Lower lobe of right lung (tissue), 2 donors: ENCODE measurements at regions not wholly inside any gene's neighbourhood (a gene's known extent, or its start where the extent isn't known, plus 50 kb on each side); places are given as distances from the start of the nearest gene placed in this dataset.

Experiments
- ATAC-seq, 2 donors: fragments of 200-7000 bp; cut with Tn5 transposase; one replicate each; pipeline ENCODE4 v1.9.1; 2020 to 2022; ENCODE audit warnings: mild to moderate bottlenecking in 2 of 2, moderate library complexity in 2 of 2
- DNase-seq: peaks from one replicate; pipeline ENCODE4 v3.0.0-alpha.2; 2020
- H3K27ac ChIP-seq: fragments of 200-600 bp; one replicate; pipeline ENCODE4 v1.8.0; 2022
- H3K27me3 ChIP-seq: fragments of 200-600 bp; one replicate; pipeline ENCODE4 v1.8.0; 2022; ENCODE audit warnings: low read depth
- H3K36me3 ChIP-seq: fragments of 200-600 bp; one replicate; pipeline ENCODE4 v1.8.0; 2022; ENCODE audit warnings: mild to moderate bottlenecking
- H3K4me1 ChIP-seq: fragments of 200-600 bp; one replicate; pipeline ENCODE4 v1.8.0; 2022
- H3K4me3 ChIP-seq: fragments of 200-600 bp; one replicate; pipeline ENCODE4 v1.8.0; 2022; ENCODE audit warnings: mild to moderate bottlenecking
- H3K9me3 ChIP-seq: fragments of 200-600 bp; one replicate; pipeline ENCODE4 v1.8.0; 2022
- intact Hi-C: fragments of 100-400 bp; cut with DNase I; formaldehyde crosslinking; loops from one replicate; pipeline ENCODE4 v1.11.0; 2022
- TF ChIP-seq, protein P1 (sequence below): fragments of 200-600 bp; IDR thresholded peaks from one replicate; pipeline ENCODE4 v1.8.0; 2022; ENCODE audit warnings: antibody characterized with exemption, mild to moderate bottlenecking
- donor health status: DM: no; HTN: yes; CAD: no; lungs with severe emphysema.

DNA sequence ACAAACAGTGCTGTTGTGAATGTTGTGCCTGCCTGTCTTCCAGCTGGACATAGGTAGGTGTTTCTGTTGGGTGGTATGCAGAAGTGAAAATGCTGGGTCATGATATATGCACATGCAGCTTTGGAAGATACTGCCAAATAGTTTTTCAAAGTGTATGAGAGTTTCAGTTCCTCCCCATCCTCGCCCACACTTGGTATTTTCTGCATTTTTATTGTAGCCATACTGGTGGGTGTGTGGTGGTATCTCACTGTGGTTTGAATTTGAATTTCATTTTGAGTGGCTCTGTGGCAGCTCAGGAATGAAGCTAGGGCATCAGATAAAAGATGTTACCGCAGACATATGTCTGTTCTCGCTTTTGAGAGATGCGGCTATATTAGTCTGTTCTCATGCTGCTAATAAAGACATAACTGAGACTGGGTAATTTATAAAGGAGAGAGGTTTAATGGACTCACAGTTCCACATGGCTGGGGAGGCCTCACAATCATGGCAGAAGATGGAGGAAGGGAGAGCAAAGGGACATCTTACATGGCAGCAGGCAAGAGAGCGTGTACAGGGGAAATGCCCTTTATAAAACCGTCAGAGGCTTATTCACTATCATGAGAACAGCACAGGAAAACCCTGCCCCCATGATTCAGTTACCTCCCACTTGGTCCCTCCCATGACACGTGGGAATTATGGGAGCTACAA lies 183.1 kb downstream of the CAND1 start:
- no peak overlapping the region for H3K27ac ChIP-seq
- DNase-seq (no peak), ATAC-seq (peak; percentile 61 to 65)
- peaks cover 13% of the 10 kb centered on the region for H3K4me1 ChIP-seq
- intact Hi-C loops: no loop called here
- H3K27me3 ChIP-seq: no peaks in the 10 kb centered on the region
- H3K9me3 ChIP-seq: no peaks in the 10 kb centered on the region
- no peak overlapping the region for H3K4me3 ChIP-seq
- TF ChIP-seq, protein P1, sequence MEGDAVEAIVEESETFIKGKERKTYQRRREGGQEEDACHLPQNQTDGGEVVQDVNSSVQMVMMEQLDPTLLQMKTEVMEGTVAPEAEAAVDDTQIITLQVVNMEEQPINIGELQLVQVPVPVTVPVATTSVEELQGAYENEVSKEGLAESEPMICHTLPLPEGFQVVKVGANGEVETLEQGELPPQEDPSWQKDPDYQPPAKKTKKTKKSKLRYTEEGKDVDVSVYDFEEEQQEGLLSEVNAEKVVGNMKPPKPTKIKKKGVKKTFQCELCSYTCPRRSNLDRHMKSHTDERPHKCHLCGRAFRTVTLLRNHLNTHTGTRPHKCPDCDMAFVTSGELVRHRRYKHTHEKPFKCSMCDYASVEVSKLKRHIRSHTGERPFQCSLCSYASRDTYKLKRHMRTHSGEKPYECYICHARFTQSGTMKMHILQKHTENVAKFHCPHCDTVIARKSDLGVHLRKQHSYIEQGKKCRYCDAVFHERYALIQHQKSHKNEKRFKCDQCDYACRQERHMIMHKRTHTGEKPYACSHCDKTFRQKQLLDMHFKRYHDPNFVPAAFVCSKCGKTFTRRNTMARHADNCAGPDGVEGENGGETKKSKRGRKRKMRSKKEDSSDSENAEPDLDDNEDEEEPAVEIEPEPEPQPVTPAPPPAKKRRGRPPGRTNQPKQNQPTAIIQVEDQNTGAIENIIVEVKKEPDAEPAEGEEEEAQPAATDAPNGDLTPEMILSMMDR: no peak
- no peaks in the 10 kb centered on the region for H3K36me3 ChIP-seq

DNA sequence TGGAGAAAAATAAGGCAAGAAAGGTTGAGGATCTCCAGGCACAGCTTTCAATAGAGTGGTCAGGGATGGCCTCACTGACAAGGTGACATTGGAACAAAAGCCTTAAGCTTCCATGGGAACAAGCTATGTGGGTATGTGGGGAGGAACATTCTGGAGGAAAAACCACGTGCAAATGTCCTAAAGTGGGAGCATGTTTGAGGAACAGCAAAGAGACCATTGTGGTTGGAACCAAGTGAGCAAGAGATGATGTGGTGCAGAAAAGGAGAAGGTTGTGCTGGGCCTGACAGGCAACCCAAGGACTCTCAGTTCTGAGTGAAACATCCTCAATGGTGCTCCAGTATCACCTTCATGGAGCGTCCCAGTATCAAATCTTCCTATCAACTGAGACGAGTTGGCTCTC lies 184.0 kb downstream of the CAND1 start:
- H3K4me3 ChIP-seq: no peak overlapping the region
- intact Hi-C loops: no loop called here
- TF ChIP-seq, protein P1: no peak
- DNase-seq: no peak
- no peaks in the 10 kb centered on the region for H3K27me3 ChIP-seq
- no peaks in the 10 kb centered on the region for H3K36me3 ChIP-seq
- H3K27ac ChIP-seq: no peak overlapping the region
- no peak for ATAC-seq
- H3K4me1 ChIP-seq: peaks cover 17% of the 10 kb centered on the region
- no peaks in the 10 kb centered on the region for H3K9me3 ChIP-seq

DNA sequence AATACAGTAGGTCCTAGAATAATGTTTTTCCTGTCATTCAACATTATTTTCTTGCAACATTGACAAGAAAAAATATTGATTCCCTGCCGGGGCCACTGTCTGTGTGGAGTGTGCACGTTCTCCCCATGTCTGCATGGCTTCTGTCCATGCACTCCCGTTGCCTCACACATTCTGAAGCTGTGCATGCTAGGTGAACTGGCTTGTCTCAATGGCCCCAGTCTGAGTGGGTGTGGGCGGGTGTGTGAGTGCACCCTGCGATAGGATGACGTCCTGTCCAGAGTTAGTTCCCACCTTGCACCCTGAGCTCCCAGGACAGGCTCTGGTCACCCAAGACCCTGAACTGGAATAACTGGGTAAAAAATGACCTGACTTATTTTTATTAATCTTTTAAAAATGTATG lies 186.1 kb downstream of the CAND1 start:
- intact Hi-C loops: no loop called here
- no peak for ATAC-seq
- H3K4me1 ChIP-seq: peaks cover 17% of the 10 kb centered on the region
- H3K4me3 ChIP-seq: no peak overlapping the region
- no peak overlapping the region for H3K27ac ChIP-seq
- H3K36me3 ChIP-seq: no peaks in the 10 kb centered on the region
- no peak for DNase-seq
- H3K27me3 ChIP-seq: no peaks in the 10 kb centered on the region
- no peaks in the 10 kb centered on the region for H3K9me3 ChIP-seq
- TF ChIP-seq, protein P1: no peak

DNA sequence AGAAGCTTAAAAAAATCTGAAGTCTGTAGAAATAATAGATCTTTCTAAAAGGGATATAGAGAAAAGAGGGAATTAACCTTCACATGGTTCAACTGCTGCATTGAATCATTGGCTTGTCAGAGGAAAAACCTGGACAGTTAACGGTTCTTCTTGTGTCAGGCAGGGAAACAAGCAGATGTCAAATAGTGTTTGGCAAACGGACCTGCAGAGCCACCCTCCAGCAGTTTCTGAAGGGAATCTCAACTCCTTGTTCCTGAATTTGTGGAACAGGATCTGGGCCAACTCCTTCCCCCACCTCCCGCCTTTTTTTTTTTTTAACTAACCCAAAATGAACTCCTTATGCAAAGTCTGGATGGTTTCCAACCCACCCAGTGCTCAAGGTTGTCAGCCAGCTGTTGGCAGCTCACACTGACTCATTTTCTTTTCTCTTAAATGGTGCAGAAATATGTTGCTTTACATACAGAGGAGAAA lies 187.3 kb downstream of the CAND1 start:
- Histone ChIP-seq H3K4me3 (no peak overlapping the region), H3K27me3 (no peaks in the 10 kb centered on the region), H3K4me1 (peaks cover 17% of the 10 kb centered on the region), H3K27ac (no peak overlapping the region), H3K9me3 (no peaks in the 10 kb centered on the region), H3K36me3 (no peaks in the 10 kb centered on the region)
- DNase-seq (no peak), ATAC-seq (no peak)
- TF ChIP-seq, protein P1: no peak
- intact Hi-C loops: no loop called here

DNA sequence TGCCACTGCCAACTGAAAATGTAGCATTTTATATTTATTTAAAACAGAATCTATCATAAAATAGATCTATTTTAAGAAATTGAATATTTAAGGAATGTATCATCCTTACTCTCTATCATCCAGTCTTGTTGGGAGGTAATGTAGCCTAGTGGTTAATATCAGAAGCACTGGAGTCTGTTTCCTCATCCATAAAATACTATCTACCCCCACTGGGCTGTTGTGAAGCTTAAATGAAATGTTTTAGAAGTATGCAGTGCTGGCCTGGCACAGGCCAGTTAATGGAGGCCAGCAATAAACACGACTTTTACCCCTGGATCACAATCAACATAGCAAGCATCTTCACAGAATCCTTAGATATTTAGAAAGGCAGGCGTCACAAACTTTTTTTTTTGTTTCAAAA lies 188.0 kb downstream of the CAND1 start:
- Histone ChIP-seq H3K9me3 (no peaks in the 10 kb centered on the region), H3K4me3 (no peak overlapping the region)

More for the DNA sequence above, 188.0 kb downstream of the CAND1 start:
- Histone ChIP-seq H3K4me1 (peaks cover 17% of the 10 kb centered on the region), H3K27me3 (no peaks in the 10 kb centered on the region), H3K36me3 (no peaks in the 10 kb centered on the region), H3K27ac (peak overlapping the region; percentile 7)
- DNase-seq (no peak), ATAC-seq (no peak)
- TF ChIP-seq, protein P1: no peak
- intact Hi-C loops: no loop called here
